SK-N-SH (cell line): ENCODE measurements at regions not wholly inside any gene's neighbourhood (a gene's known extent, or its start where the extent isn't known, plus 50 kb on each side); places are given as distances from the start of the nearest gene placed in this dataset.

Experiments
- CTCF ChIA-PET: fragments of 300-600, 350-600 bp; formaldehyde crosslinking; extraction: SDS; loops from one replicate; lab custom pipeline; 2021; lab: Yijun Ruan, JAX
- POLR2A ChIA-PET: fragments of 350-600 bp; sonication (Branson Sonifier 250); formaldehyde crosslinking; extraction: SDS; loops from one replicate; lab custom pipeline; 2020; ENCODE audit warnings: antibody characterized with exemption, inconsistent platforms; lab: Yijun Ruan, JAX
- DNase-seq: peaks from one replicate; pipeline ENCODE4 v3.0.0; 2012
- H2AFZ ChIP-seq: fragments of 200-600 bp; sonication (generic); 2 replicates; pipeline ENCODE4 v1.8.1; 2016; ENCODE audit warnings: antibody characterized with exemption, mild to moderate bottlenecking, low read depth
- H3F3A ChIP-seq: fragments of 200-600 bp; sonication (generic); replicated peaks from 2 replicates; pipeline ENCODE3; 2016; ENCODE audit warnings: antibody characterized with exemption, mild to moderate bottlenecking; ENCODE audit not compliant: insufficient read depth
- H3K27ac ChIP-seq, 2 experiments: fragments of 200-500 bp in 1 of 2; fragments of 200-600 bp in 1 of 2; sonication (Bioruptor generic) in 1 of 2; sonication (generic), shearing (Covaris generic) in 1 of 2; 2 replicates each; pipeline versions ENCODE4 v1.5.1 to v1.6.1; 2014 to 2016; ENCODE audit warnings: low read depth in 2 of 2, inconsistent platforms in 1 of 2, low read length in 1 of 2, mild to moderate bottlenecking in 1 of 2, mixed read lengths in 1 of 2
- H3K27me3 ChIP-seq: fragments of 200-600 bp; sonication (generic), shearing (Covaris generic); 2 replicates; pipeline ENCODE4 v1.6.1; 2016; ENCODE audit warnings: mixed run types; ENCODE audit not compliant: insufficient read depth
- H3K36me3 ChIP-seq, 2 experiments: fragments of 200-500 bp in 1 of 2; fragments of 200-600 bp in 1 of 2; sonication (Bioruptor generic) in 1 of 2; sonication (generic) in 1 of 2; replicated peaks in 1 of 2; 2 replicates each; pipeline versions ENCODE3 to v1.5.1; 2014 to 2016; ENCODE audit warnings: low read length in 1 of 2, mild to moderate bottlenecking in 1 of 2; ENCODE audit not compliant: insufficient read depth in 2 of 2, control insufficient read depth in 1 of 2
- H3K4me1 ChIP-seq, 2 experiments: fragments of 200-500 bp in 1 of 2; fragments of 200-600 bp in 1 of 2; sonication (Bioruptor generic) in 1 of 2; sonication (generic), shearing (Covaris generic) in 1 of 2; 2 replicates each; pipeline versions ENCODE4 v1.5.1 to v1.6.1; 2014 to 2016; ENCODE audit warnings: low read depth in 1 of 2, low read length in 1 of 2, mixed run types in 1 of 2; ENCODE audit not compliant: insufficient read depth in 2 of 2, control insufficient read depth in 1 of 2
- H3K4me2 ChIP-seq: fragments of 200-600 bp; sonication (generic), shearing (Covaris generic); 2 replicates; pipeline ENCODE4 v1.6.1; 2017; ENCODE audit warnings: mixed run types
- H3K4me3 ChIP-seq, 2 experiments: fragments of 200-500 bp in 1 of 2; fragments of 200-600 bp in 1 of 2; sonication (Bioruptor generic) in 1 of 2; sonication (generic), shearing (Covaris generic) in 1 of 2; 2 replicates each; pipeline versions ENCODE4 v1.5.1 to v1.8.1; 2014 to 2016; ENCODE audit warnings: low read depth in 2 of 2, inconsistent platforms in 1 of 2, low read length in 1 of 2, mild to moderate bottlenecking in 1 of 2, mixed read lengths in 1 of 2, moderate library complexity in 1 of 2
- H3K79me2 ChIP-seq: fragments of 200-600 bp; sonication (generic); 2 replicates; pipeline ENCODE4 v1.8.1; 2017; ENCODE audit warnings: mild to moderate bottlenecking; ENCODE audit not compliant: insufficient read depth
- H3K9ac ChIP-seq: fragments of 200-600 bp; sonication (generic); 2 replicates; pipeline ENCODE4 v1.6.1; 2017; ENCODE audit warnings: mixed run types
- H3K9me2 ChIP-seq: fragments of 200-600 bp; sonication (generic); 2 replicates; pipeline ENCODE4 v1.6.1; 2017; ENCODE audit warnings: mixed run types
- H3K9me3 ChIP-seq: fragments of 200-600 bp; sonication (generic); 2 replicates; pipeline ENCODE4 v1.6.1; 2017; ENCODE audit warnings: mixed run types, mild to moderate bottlenecking, moderate library complexity
- H4K20me1 ChIP-seq: fragments of 200-600 bp; sonication (generic); 2 replicates; pipeline ENCODE4 v1.6.1; 2017; ENCODE audit warnings: mild to moderate bottlenecking, mixed run types; ENCODE audit not compliant: insufficient read depth
- ELF1 ChIP-seq: IDR thresholded peaks from 2 replicates; pipeline ENCODE4 v1.4.0; 2012
- EP300 ChIP-seq, 2 experiments: IDR thresholded peaks; 2 replicates each; pipeline versions ENCODE4 v1.4.0 to v1.6.1; 2012; ENCODE audit warnings: borderline replicate concordance in 1 of 2, low read depth in 1 of 2, low read length in 1 of 2
- EZH2phosphoT487 ChIP-seq: fragments of 200-600 bp; sonication (generic); IDR thresholded peaks from 2 replicates; pipeline ENCODE4 v1.6.1; 2017; ENCODE audit warnings: low read depth, mixed run types, mild to moderate bottlenecking, antibody characterized with exemption, moderate library complexity, borderline replicate concordance
- FOXJ3 ChIP-seq: sonication (generic); formaldehyde crosslinking; IDR thresholded peaks from 2 replicates; pipeline ENCODE4 v1.5.1; 2020; ENCODE audit warnings: mild to moderate bottlenecking, missing genetic modification reagents
- FOXM1 ChIP-seq: IDR thresholded peaks from 2 replicates; pipeline ENCODE4 v1.4.0; 2012; ENCODE audit warnings: low read depth, mild to moderate bottlenecking
- GABPA ChIP-seq: IDR thresholded peaks from 2 replicates; pipeline ENCODE4 v1.4.0; 2012; ENCODE audit warnings: low read depth, mild to moderate bottlenecking
- GATA2 ChIP-seq: sonication (generic); formaldehyde crosslinking; IDR thresholded peaks from 2 replicates; pipeline ENCODE4 v1.5.0; 2020; ENCODE audit warnings: mild to moderate bottlenecking, missing genetic modification reagents
- MEF2A ChIP-seq: IDR thresholded peaks from 2 replicates; pipeline ENCODE4 v1.4.0; 2012; ENCODE audit warnings: low read depth, borderline replicate concordance
- POLR2AphosphoS5 ChIP-seq: IDR thresholded peaks from 2 replicates; pipeline ENCODE4 v1.6.1; 2012; ENCODE audit warnings: low read depth, low read length
- RCOR1 ChIP-seq: fragments of 150-350 bp; IDR thresholded peaks from 2 replicates; pipeline ENCODE4 v1.6.1; 2017; ENCODE audit warnings: antibody characterized with exemption, low read length
- SIN3A ChIP-seq: IDR thresholded peaks from 2 replicates; pipeline ENCODE4 v1.6.1; 2012; ENCODE audit warnings: low read depth, mild to moderate bottlenecking, low read length, moderate library complexity, borderline replicate concordance
- YY1 ChIP-seq: IDR thresholded peaks from 2 replicates; pipeline ENCODE4 v1.4.0; 2012; ENCODE audit warnings: low read depth, mild to moderate bottlenecking
- WGBS: methylation state at CpG from one replicate; pipeline ENCODE4 v1.1.6; 2017; ENCODE audit warnings: low lambda C conversion rate; 5-methylcytosine and 5-hydroxymethylcytosine counted together
- TF ChIP-seq, protein P1 (sequence below): IDR thresholded peaks from 2 replicates; pipeline ENCODE4 v1.6.1; 2012; ENCODE audit warnings: mild to moderate bottlenecking, low read depth, low read length, moderate library complexity
- TF ChIP-seq, protein P2 (sequence below): fragments of 150-350 bp; IDR thresholded peaks from 2 replicates; pipeline ENCODE4 v1.6.1; 2017; ENCODE audit warnings: antibody characterized with exemption, low read length, low read depth, borderline replicate concordance
- TF ChIP-seq, protein P3 (sequence below): IDR thresholded peaks from 2 replicates; pipeline ENCODE4 v1.4.0; 2012; ENCODE audit warnings: low read depth, borderline replicate concordance
- TF ChIP-seq, protein P4 (sequence below): IDR thresholded peaks from 2 replicates; pipeline ENCODE4 v1.4.0; 2012; ENCODE audit warnings: low read depth, borderline replicate concordance

DNA sequence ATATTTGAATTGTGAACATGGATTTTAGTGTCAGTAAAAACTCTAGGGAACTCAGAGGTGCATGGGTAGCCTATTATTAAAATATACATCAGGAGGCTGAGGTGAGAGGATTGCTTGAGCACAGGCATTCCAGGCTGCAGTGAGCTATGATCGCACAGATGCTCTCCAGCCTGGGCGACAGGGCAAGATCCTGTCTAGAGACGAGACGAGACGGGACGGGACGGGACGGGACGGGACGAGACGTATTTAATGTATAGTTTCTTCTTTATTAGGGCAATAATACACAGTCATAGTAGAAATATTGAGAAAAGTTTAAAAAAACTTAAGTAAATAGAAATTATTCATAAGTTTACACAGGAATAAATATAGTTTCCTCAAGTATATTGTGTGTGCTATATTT, 89.3 kb downstream of the DIPK2A start (continued):
- TF ChIP-seq, protein P1, sequence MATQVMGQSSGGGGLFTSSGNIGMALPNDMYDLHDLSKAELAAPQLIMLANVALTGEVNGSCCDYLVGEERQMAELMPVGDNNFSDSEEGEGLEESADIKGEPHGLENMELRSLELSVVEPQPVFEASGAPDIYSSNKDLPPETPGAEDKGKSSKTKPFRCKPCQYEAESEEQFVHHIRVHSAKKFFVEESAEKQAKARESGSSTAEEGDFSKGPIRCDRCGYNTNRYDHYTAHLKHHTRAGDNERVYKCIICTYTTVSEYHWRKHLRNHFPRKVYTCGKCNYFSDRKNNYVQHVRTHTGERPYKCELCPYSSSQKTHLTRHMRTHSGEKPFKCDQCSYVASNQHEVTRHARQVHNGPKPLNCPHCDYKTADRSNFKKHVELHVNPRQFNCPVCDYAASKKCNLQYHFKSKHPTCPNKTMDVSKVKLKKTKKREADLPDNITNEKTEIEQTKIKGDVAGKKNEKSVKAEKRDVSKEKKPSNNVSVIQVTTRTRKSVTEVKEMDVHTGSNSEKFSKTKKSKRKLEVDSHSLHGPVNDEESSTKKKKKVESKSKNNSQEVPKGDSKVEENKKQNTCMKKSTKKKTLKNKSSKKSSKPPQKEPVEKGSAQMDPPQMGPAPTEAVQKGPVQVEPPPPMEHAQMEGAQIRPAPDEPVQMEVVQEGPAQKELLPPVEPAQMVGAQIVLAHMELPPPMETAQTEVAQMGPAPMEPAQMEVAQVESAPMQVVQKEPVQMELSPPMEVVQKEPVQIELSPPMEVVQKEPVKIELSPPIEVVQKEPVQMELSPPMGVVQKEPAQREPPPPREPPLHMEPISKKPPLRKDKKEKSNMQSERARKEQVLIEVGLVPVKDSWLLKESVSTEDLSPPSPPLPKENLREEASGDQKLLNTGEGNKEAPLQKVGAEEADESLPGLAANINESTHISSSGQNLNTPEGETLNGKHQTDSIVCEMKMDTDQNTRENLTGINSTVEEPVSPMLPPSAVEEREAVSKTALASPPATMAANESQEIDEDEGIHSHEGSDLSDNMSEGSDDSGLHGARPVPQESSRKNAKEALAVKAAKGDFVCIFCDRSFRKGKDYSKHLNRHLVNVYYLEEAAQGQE: no peak
- no peak for TF ChIP-seq EZH2phosphoT487
- TF ChIP-seq, all 33 proteins: peak for 0

DNA sequence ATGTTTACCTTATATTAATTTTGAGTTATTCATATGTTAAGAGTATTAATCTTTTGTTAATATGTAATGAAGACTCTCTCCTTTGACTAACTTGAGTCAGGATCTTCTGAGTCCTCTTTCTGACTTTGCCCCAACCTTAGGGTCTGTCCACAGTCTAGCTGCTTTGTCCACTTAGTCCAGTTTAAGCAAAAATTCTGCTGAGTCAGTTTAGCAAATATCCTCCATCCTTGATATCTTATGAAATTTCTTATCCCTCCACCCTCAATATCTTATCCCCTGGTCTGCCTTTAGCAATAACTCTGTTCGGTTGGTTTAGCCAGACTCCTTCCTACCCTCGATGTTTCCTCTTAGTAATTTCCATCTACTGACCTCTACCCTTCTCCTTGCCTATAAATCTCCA, 91.7 kb downstream of the DIPK2A start:
- Histone ChIP-seq H3K27ac (no peak overlapping the region), H3K36me3 (no peaks in the 10 kb centered on the region), H4K20me1 (no peaks in the 10 kb centered on the region), H3K4me2 (no peak overlapping the region), H3K4me1 (no peaks in the 10 kb centered on the region; a peak in 1 of 4 replicates), H3K27me3 (no peaks in the 10 kb centered on the region), H3K9me2 (no peaks in the 10 kb centered on the region), H2AFZ (no peak overlapping the region), H3K9me3 (no peaks in the 10 kb centered on the region), H3F3A (no peaks in the 10 kb centered on the region), H3K9ac (no peak overlapping the region), H3K4me3 (no peak overlapping the region), H3K79me2 (no peaks in the 10 kb centered on the region)
- DNase-seq: no peak
- CTCF ChIA-PET: no interaction called here
- POLR2A ChIA-PET: no interaction called here
- WGBS: 2% methylated on average over 2 of the region's 2 CpGs
- TF ChIP-seq, protein P2, sequence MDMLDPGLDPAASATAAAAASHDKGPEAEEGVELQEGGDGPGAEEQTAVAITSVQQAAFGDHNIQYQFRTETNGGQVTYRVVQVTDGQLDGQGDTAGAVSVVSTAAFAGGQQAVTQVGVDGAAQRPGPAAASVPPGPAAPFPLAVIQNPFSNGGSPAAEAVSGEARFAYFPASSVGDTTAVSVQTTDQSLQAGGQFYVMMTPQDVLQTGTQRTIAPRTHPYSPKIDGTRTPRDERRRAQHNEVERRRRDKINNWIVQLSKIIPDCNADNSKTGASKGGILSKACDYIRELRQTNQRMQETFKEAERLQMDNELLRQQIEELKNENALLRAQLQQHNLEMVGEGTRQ: no peak
- TF ChIP-seq POLR2AphosphoS5 (no peak), YY1 (no peak), MEF2A (no peak)
- TF ChIP-seq, all 33 proteins: peak for 0

DNA sequence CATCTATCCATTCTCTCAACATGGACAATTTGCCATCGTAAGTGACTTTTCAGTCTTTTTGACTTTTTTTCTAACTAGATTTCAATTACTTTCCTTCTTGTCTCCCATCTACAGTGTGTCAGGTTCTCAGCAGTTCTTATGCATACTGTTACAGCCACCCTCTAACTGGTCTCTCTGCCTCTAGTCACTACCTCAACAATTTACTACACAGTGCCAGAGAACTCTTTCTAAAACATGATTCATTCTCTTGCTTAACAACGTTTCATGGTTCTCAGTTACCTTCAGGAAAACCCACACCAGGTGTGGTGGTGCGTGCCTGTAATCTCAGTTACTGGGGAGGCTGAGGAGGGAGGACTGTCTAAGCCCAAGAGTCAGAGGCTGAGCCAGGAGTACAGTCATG, 95.4 kb downstream of the DIPK2A start:
- Histone ChIP-seq H3K9me3 (no peaks in the 10 kb centered on the region), H3K9me2 (no peaks in the 10 kb centered on the region), H3F3A (no peaks in the 10 kb centered on the region), H2AFZ (no peak overlapping the region), H3K36me3 (no peaks in the 10 kb centered on the region), H3K4me3 (no peak overlapping the region), H3K9ac (no peak overlapping the region), H3K4me2 (no peak overlapping the region), H4K20me1 (no peaks in the 10 kb centered on the region), H3K4me1 (no peaks in the 10 kb centered on the region), H3K27ac (no peak overlapping the region), H3K79me2 (no peaks in the 10 kb centered on the region), H3K27me3 (no peaks in the 10 kb centered on the region)
- DNase-seq: no peak
- 1% methylated on average over 3 of the region's 3 CpGs for whole genome bisulfite sequencing
- ChIA-PET CTCF (no interaction called here), POLR2A (no interaction called here)
- TF ChIP-seq RCOR1: no peak
- TF ChIP-seq, protein P3, sequence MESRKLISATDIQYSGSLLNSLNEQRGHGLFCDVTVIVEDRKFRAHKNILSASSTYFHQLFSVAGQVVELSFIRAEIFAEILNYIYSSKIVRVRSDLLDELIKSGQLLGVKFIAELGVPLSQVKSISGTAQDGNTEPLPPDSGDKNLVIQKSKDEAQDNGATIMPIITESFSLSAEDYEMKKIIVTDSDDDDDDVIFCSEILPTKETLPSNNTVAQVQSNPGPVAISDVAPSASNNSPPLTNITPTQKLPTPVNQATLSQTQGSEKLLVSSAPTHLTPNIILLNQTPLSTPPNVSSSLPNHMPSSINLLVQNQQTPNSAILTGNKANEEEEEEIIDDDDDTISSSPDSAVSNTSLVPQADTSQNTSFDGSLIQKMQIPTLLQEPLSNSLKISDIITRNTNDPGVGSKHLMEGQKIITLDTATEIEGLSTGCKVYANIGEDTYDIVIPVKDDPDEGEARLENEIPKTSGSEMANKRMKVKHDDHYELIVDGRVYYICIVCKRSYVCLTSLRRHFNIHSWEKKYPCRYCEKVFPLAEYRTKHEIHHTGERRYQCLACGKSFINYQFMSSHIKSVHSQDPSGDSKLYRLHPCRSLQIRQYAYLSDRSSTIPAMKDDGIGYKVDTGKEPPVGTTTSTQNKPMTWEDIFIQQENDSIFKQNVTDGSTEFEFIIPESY: no peak
- TF ChIP-seq FOXJ3 (CRISPR knock-in tag): no peak
- no peak for TF ChIP-seq EZH2phosphoT487
- TF ChIP-seq FOXM1: no peak
- TF ChIP-seq POLR2AphosphoS5: no peak
- TF ChIP-seq EP300 (IDR thresholded peaks at IDR 0.05; ENCODE audit: borderline replicate concordance in 1 of 2, low read depth in 1 of 2, low read length in 1 of 2): no peak
- no peak for TF ChIP-seq GATA2
- TF ChIP-seq, protein P4, sequence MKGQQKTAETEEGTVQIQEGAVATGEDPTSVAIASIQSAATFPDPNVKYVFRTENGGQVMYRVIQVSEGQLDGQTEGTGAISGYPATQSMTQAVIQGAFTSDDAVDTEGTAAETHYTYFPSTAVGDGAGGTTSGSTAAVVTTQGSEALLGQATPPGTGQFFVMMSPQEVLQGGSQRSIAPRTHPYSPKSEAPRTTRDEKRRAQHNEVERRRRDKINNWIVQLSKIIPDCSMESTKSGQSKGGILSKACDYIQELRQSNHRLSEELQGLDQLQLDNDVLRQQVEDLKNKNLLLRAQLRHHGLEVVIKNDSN: no peak
- no peak for TF ChIP-seq SIN3A
- no peak for TF ChIP-seq GABPA
- TF ChIP-seq ELF1: no peak
